Karpas-422 (cell line): ENCODE measurements at regions not wholly inside any gene's neighbourhood (a gene's known extent, or its start where the extent isn't known, plus 50 kb on each side); places are given as distances from the start of the nearest gene placed in this dataset.

ENCODE experiments used
- DNase-seq: peaks from one replicate; pipeline ENCODE4 v3.0.0-alpha.2; 2015
- H2AFZ ChIP-seq: fragments of 200-600 bp; sonication (generic); 2 replicates; pipeline ENCODE4 v1.6.1; 2014; ENCODE audit warnings: antibody characterized with exemption, low read length, mixed read lengths
- H3K27ac ChIP-seq: fragments of 200-600 bp; sonication (generic); 2 replicates; pipeline ENCODE4 v1.5.1; 2014; ENCODE audit warnings: mild to moderate bottlenecking, low read length, moderate library complexity
- H3K27me3 ChIP-seq: fragments of 200-600 bp; sonication (generic); 2 replicates; pipeline ENCODE4 v1.6.1; 2014; ENCODE audit warnings: low read length, mixed read lengths
- H3K36me3 ChIP-seq: fragments of 200-600 bp; sonication (generic); 2 replicates; pipeline ENCODE4 v1.6.1; 2014; ENCODE audit warnings: low read length, mixed read lengths; ENCODE audit not compliant: insufficient read depth
- H3K4me1 ChIP-seq: fragments of 200-600 bp; sonication (generic); 2 replicates; pipeline ENCODE4 v1.6.1; 2014; ENCODE audit warnings: mild to moderate bottlenecking, low read length, mixed read lengths
- H3K4me2 ChIP-seq: fragments of 200-600 bp; sonication (generic); 2 replicates; pipeline ENCODE4 v1.6.1; 2014; ENCODE audit warnings: low read length, low read depth, mild to moderate bottlenecking; ENCODE audit not compliant: poor library complexity, severe bottlenecking
- H3K4me3 ChIP-seq: fragments of 200-600 bp; sonication (generic); 2 replicates; pipeline ENCODE4 v1.5.1; 2014; ENCODE audit warnings: mild to moderate bottlenecking, antibody characterized with exemption, low read length, mixed read lengths
- H3K79me2 ChIP-seq: fragments of 200-600 bp; sonication (generic); 2 replicates; pipeline ENCODE4 v1.6.1; 2014; ENCODE audit warnings: mild to moderate bottlenecking, low read length, mixed read lengths
- H3K9ac ChIP-seq: fragments of 200-600 bp; sonication (generic); 2 replicates; pipeline ENCODE4 v1.6.0; 2014; ENCODE audit warnings: low read length
- H3K9me2 ChIP-seq: fragments of 200-600 bp; sonication (generic), shearing (Covaris generic); replicated peaks from 2 replicates; pipeline ENCODE4 v1.6.0; 2014; ENCODE audit warnings: mild to moderate bottlenecking, low read length, moderate library complexity; ENCODE audit not compliant: insufficient read depth
- H3K9me3 ChIP-seq: fragments of 300-700, 200-600 bp; sonication (generic); 2 replicates; pipeline ENCODE4 v1.6.1; 2014; ENCODE audit warnings: low read length, mixed read lengths
- H4K20me1 ChIP-seq: fragments of 200-600 bp; sonication (generic); 2 replicates; pipeline ENCODE4 v1.6.1; 2014; ENCODE audit warnings: mild to moderate bottlenecking, antibody characterized with exemption, low read length, low read depth; ENCODE audit not compliant: insufficient read depth

DNA sequence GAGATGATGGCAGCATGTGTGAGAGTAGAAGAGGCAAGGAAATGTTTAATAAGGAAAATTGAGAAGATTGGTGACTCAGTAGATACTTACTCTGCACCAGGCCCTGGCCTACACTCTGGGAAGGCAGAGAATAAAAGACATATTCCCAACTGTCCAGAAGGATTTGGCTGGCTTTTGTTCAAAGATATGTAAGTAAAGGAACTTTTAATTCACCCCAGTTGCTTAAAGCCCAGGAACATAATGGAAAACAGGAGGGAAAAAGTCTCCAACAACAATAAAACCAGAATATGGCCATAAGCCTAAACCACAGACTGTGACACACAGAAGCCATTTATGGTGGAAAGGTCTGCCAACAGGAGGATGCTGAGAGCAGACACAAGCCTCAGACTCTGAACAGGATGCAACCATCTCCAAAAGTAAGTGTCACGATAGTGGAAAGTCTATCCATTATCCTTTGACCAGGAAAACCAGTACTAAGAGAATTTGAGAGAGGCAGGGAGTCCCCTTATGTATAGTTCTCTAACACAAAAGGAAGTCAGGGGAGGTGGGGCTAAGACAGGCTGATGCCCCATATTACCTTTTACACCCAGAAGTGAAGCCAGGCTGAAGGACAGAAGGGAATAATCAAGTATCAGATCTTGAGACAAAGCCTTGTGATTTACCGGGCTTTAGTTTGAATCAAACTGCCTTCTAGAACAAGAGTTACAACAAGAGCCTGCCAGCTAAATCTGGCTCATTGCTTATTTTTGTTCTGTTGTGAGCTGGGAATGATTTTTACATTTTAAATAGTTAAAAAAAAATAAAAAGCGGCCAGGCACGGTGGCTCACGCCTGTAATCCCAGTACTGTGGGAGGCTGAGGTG lies 169.5 kb upstream of the STARD13 start:
- Histone ChIP-seq H3K27me3 (no peaks in the 10 kb centered on the region), H3K9me2 (no peaks in the 10 kb centered on the region), H3K4me1 (no peaks in the 10 kb centered on the region), H3K36me3 (no peaks in the 10 kb centered on the region), H3K9me3 (no peaks in the 10 kb centered on the region), H3K4me3 (no peak overlapping the region), H3K79me2 (no peaks in the 10 kb centered on the region), H3K4me2 (no peak overlapping the region), H3K27ac (no peak overlapping the region), H2AFZ (no peak overlapping the region), H4K20me1 (no peaks in the 10 kb centered on the region), H3K9ac (no peak overlapping the region)
- DNase-seq = no peak

DNA sequence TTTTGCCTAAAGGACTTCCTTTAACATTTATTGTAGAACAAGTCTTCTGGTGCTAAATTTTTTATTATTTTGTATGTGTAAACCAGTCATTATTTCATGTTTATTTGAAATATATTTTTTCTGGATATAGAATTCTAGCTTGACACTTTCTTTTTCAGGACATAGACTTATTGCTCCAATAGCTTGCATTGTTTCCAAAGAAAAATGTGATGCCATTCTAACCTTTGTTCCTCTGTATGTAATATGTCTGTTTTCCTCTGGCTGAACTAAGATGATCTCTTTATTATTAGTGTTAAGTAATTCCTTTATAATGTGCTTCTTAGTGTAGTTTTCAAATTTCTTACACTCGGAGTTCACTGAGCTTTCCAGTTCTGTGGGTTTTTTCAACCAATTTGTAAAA lies 174.1 kb upstream of the STARD13 start:
- H2AFZ ChIP-seq = no peak overlapping the region
- H3K9ac ChIP-seq = no peak overlapping the region
- H3K9me3 ChIP-seq = no peaks in the 10 kb centered on the region
- no peak overlapping the region for H3K4me2 ChIP-seq
- no peaks in the 10 kb centered on the region for H3K36me3 ChIP-seq
- H3K4me1 ChIP-seq = no peaks in the 10 kb centered on the region
- H4K20me1 ChIP-seq = no peaks in the 10 kb centered on the region
- H3K79me2 ChIP-seq = no peaks in the 10 kb centered on the region
- H3K4me3 ChIP-seq = no peak overlapping the region
- no peaks in the 10 kb centered on the region for H3K27me3 ChIP-seq
- no peaks in the 10 kb centered on the region for H3K9me2 ChIP-seq
- DNase-seq = no peak
- H3K27ac ChIP-seq = no peak overlapping the region

DNA sequence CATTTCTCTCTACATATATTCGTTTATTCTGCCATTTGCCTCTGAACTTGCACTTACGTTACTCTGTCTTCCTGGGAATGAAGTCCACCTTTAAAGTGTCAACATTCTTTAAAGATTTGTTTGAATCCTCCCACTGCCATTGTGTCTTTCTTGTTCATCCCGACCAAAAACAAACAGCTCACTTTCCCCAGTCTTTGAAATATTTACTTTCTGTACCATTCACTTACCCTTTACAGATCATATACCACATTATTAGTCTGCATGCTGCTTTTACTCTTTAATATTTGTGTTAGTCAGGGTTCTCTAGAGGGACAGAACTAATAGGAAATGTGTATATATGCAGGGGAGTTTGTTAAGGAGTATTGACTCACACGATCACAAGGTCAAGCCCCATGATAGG lies 176.6 kb upstream of the STARD13 start:
- Histone ChIP-seq H3K4me2 (no peak overlapping the region), H3K4me3 (no peak overlapping the region), H2AFZ (no peak overlapping the region), H3K4me1 (no peaks in the 10 kb centered on the region), H3K9ac (no peak overlapping the region), H3K9me2 (no peaks in the 10 kb centered on the region), H3K9me3 (no peaks in the 10 kb centered on the region), H3K27ac (no peak overlapping the region), H3K27me3 (no peaks in the 10 kb centered on the region), H3K36me3 (no peaks in the 10 kb centered on the region), H3K79me2 (no peaks in the 10 kb centered on the region), H4K20me1 (no peaks in the 10 kb centered on the region)
- DNase-seq = no peak

DNA sequence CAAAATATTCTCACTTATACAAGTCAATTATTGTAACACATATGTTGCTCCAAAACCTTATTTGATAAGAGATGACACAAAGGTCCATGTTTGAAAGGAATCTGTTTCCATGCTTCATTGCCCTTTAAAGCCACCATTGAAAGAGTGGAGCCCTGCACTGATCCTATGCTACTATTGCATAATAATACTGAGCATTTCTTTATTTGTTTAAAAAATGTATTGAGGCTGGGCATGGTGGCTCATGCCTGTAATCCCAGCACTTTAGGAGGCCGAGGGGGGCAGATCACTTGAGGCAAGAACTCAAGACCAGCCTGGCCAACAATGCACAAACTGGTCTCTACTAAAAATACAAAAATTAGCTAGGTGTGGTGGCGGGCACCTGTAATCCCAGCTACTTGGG lies 178.8 kb upstream of the STARD13 start:
- Histone ChIP-seq H3K4me2 (no peak overlapping the region), H3K9me2 (no peaks in the 10 kb centered on the region)

DNA sequence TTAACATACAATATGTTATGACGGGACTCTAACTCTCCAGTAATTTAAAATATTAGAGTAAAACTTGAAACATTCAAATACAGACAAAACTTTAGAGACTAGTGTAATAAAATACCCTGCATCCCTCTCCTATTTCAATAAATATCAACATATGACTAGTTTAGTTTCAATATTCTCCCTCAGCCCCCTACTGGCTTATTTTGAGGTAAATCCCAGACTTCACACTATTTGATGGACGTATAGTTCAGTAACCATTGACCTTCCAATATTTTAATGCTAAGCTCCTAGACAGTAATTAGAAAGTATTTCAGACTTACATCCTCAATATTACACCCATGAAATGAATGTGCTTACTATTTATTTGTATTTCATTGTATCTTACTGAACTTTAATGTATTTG lies 180.7 kb upstream of the STARD13 start:
- Histone ChIP-seq H3K27ac (no peak overlapping the region), H2AFZ (no peak overlapping the region), H3K9me3 (no peaks in the 10 kb centered on the region), H3K9me2 (no peaks in the 10 kb centered on the region), H3K4me2 (no peak overlapping the region), H3K4me3 (no peak overlapping the region), H3K9ac (no peak overlapping the region), H3K36me3 (no peaks in the 10 kb centered on the region), H3K79me2 (no peaks in the 10 kb centered on the region), H3K4me1 (no peaks in the 10 kb centered on the region), H4K20me1 (no peaks in the 10 kb centered on the region), H3K27me3 (no peaks in the 10 kb centered on the region)
- no peak for DNase-seq

More for the DNA sequence above, 178.8 kb upstream of the STARD13 start:
- Histone ChIP-seq H3K9me3 (no peaks in the 10 kb centered on the region), H3K4me1 (no peaks in the 10 kb centered on the region), H3K9ac (no peak overlapping the region), H3K4me3 (no peak overlapping the region), H3K36me3 (no peaks in the 10 kb centered on the region), H2AFZ (no peak overlapping the region), H3K27me3 (no peaks in the 10 kb centered on the region), H3K27ac (no peak overlapping the region), H4K20me1 (no peaks in the 10 kb centered on the region), H3K79me2 (no peaks in the 10 kb centered on the region)
- DNase-seq = no peak

DNA sequence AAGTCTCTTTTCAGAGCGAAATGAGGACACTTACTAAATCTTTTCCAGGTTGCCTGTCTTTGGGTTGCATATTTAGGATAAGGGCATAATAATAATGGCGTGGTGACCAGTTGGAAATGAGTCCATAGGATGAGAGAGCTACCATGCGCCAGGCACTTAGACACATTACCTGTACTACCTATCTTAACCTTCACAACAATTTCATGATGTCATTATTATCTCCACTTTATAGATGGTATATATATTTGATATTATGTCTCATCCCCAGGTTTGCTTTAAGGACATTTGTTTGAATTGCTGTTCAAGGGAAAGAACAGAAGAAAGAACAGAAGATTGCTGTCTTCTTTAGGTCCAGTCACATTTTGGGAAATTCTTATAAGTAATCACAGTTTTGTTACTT lies 182.0 kb upstream of the STARD13 start:
- no peaks in the 10 kb centered on the region for H3K9me3 ChIP-seq
- H3K4me2 ChIP-seq = no peak overlapping the region
- H3K9me2 ChIP-seq = no peaks in the 10 kb centered on the region
- H4K20me1 ChIP-seq = no peaks in the 10 kb centered on the region
- no peaks in the 10 kb centered on the region for H3K4me1 ChIP-seq
- no peak overlapping the region for H3K9ac ChIP-seq
- H3K36me3 ChIP-seq = no peaks in the 10 kb centered on the region
- no peaks in the 10 kb centered on the region for H3K27me3 ChIP-seq
- no peaks in the 10 kb centered on the region for H3K79me2 ChIP-seq
- no peak overlapping the region for H3K4me3 ChIP-seq
- no peak overlapping the region for H2AFZ ChIP-seq
- no peak overlapping the region for H3K27ac ChIP-seq
- DNase-seq = no peak

DNA sequence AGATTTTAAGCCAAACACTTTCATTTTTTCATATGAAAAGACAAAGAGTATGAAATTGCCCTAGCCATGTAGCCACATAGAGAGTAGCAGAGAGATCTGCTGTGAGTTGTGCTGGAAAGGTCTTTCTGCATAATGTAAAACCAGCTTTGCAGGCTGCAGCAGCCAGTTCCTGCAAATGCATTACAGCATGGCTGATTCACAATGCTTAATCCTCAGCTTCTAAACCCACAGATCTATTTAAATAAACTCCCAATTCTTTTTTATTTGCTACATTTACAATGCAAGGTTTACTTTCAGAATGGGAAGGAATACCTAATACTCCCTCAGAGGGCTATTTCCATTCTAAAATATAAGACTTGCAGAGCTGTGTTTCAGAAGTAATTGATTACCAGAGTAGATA lies 185.6 kb upstream of the STARD13 start:
- no peak overlapping the region for H3K27ac ChIP-seq
- H3K79me2 ChIP-seq = no peaks in the 10 kb centered on the region
- no peaks in the 10 kb centered on the region for H3K9me3 ChIP-seq
- no peaks in the 10 kb centered on the region for H3K27me3 ChIP-seq
- no peaks in the 10 kb centered on the region for H3K4me1 ChIP-seq
- H3K36me3 ChIP-seq = no peaks in the 10 kb centered on the region
- H4K20me1 ChIP-seq = no peaks in the 10 kb centered on the region
- H3K4me2 ChIP-seq = no peak overlapping the region
- no peak overlapping the region for H3K9ac ChIP-seq
- H2AFZ ChIP-seq = no peak overlapping the region
- H3K4me3 ChIP-seq = no peak overlapping the region
- H3K9me2 ChIP-seq = no peaks in the 10 kb centered on the region
- no peak for DNase-seq

DNA sequence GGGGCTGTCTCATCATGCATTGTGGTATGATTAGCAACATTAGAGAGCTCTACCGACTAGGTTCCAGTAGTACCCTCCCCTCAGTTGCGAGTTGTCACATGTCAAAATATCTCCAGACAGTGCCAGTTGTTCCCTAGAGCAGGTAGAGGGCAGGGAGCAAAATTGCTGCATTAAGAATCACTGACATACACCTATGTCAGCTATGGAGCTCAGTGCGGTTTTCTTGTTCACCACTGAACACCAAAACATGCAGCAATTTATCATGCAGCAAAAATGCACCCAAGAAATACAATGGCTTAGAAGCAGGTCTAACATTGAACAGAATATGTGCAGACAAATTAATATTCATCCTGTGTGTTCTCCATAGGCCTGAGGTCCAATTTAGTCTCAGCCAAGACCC lies 186.9 kb upstream of the STARD13 start:
- Histone ChIP-seq H2AFZ (no peak overlapping the region), H3K4me2 (no peak overlapping the region), H3K9me2 (no peaks in the 10 kb centered on the region), H3K4me3 (no peak overlapping the region), H3K27me3 (no peaks in the 10 kb centered on the region), H3K79me2 (no peaks in the 10 kb centered on the region), H4K20me1 (no peaks in the 10 kb centered on the region), H3K27ac (no peak overlapping the region), H3K9ac (no peak overlapping the region), H3K9me3 (no peaks in the 10 kb centered on the region), H3K36me3 (no peaks in the 10 kb centered on the region), H3K4me1 (no peaks in the 10 kb centered on the region)
- DNase-seq = no peak
